22Rv1 (cell line): ENCODE measurements at regions not wholly inside any gene's neighbourhood (a gene's known extent, or its start where the extent isn't known, plus 50 kb on each side); places are given as distances from the start of the nearest gene placed in this dataset.

ENCODE experiments used
- CTCF ChIP-seq: fragments of 450-650 bp; IDR thresholded peaks from 2 replicates; pipeline ENCODE4 v1.5.1; 2017; ENCODE audit warnings: mild to moderate bottlenecking
- ZFX ChIP-seq: fragments of 450-650 bp; IDR thresholded peaks from 2 replicates; pipeline ENCODE4 v1.6.1; 2017; ENCODE audit warnings: antibody characterized with exemption, borderline replicate concordance

DNA sequence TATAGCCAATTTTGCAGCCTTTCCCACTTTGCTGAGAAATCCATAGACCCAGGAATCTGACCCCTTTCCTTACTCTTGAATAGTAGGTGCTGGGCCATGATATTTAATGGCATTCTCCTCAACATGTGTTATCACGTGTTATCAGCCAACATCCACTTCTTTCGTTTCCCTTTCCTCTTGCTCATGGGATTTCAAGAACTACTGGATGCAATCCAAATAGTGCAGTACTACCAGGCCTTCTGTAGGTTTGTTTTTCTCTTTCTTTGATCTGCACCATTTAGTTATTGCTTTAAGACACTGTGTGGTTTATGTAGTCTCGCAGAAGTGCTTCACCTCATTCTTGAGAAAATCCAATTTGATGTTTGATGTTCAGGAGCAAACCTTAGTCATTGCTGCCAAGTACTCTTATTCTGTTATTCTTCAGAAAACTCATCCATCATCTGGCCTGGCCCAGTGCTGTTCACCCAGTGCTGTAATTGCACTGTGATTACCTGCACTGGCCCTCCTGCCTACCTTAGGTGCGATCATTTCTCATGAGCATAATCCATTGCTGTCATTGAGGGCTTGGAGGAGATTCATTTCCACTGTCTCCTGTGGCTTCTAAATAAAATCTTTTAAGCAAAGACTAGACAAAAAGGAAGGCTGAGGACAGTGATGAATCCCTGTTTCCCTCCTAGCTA lies 315.3 kb downstream of the BMPER start:
- TF ChIP-seq CTCF (no peak), ZFX (no peak)
